HL-60 (cell line): ENCODE measurements at regions not wholly inside any gene's neighbourhood (a gene's known extent, or its start where the extent isn't known, plus 50 kb on each side); places are given as distances from the start of the nearest gene placed in this dataset.

Experiments used
- DNase-seq, 2 experiments: peaks; one replicate each; pipeline ENCODE4 v3.0.0-alpha.2; 2010 to 2020; ENCODE audit warnings: low read depth in 1 of 2, low spot score in 1 of 2
- H3K27ac ChIP-seq: fragments of 250-450 bp; sonication (Bioruptor Pico); replicated peaks from 2 replicates; pipeline ENCODE4 v1.5.1; 2020; ENCODE audit warnings: mild to moderate bottlenecking, moderate library complexity
- H3K27me3 ChIP-seq: fragments of 250-450 bp; sonication (Bioruptor Pico); 2 replicates; pipeline ENCODE4 v1.5.1; 2021; ENCODE audit warnings: mild to moderate bottlenecking, moderate library complexity; ENCODE audit not compliant: insufficient read depth, poor library complexity, severe bottlenecking
- H3K4me3 ChIP-seq: replicated peaks from 2 replicates; pipeline ENCODE4 v1.5.1; 2011; ENCODE audit warnings: mild to moderate bottlenecking, control low read depth, low read length; ENCODE audit not compliant: insufficient read depth
- GABPA ChIP-seq: IDR thresholded peaks from 2 replicates; pipeline ENCODE4 v1.6.1; 2012; ENCODE audit warnings: low read depth
- POLR2AphosphoS5 ChIP-seq: IDR thresholded peaks from 2 replicates; pipeline ENCODE4 v1.6.1; 2012; ENCODE audit warnings: low read depth
- SPI1 ChIP-seq: IDR thresholded peaks from 2 replicates; pipeline ENCODE4 v1.6.1; 2012; ENCODE audit warnings: low read depth, mild to moderate bottlenecking, borderline replicate concordance
- TF ChIP-seq, protein P1 (sequence below): IDR thresholded peaks from 2 replicates; pipeline ENCODE4 v1.6.1; 2012; ENCODE audit warnings: low read depth; ENCODE audit not compliant: insufficient replicate concordance
- TF ChIP-seq, protein P2 (sequence below): IDR thresholded peaks from one replicate; pipeline ENCODE4 v1.5.1; 2011; ENCODE audit warnings: low read length, control low read depth, inconsistent platforms; ENCODE audit not compliant: insufficient read depth

DNA sequence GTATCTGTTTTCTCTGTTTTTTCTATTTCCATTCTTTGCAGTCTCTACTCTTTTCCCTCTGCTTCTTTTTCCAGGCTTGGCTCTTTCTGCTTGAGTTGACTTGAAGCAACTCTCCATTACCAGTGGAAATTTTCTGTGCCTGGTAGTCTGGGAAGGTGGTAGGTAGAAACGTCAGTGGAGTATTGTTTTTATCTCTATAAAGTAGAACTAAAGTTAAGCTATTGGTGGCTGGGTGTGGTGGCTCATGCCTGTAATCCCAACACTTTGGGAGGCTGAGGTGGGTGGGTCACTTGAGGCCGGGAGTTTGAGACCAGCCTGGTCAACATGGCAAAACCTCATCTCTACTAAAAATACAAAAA is 438.1 kb upstream of the AR start:
- no peak overlapping the region for H3K4me3 ChIP-seq
- no peak for DNase-seq
- H3K27me3 ChIP-seq: no peaks in the 10 kb centered on the region
- no peak overlapping the region for H3K27ac ChIP-seq
- TF ChIP-seq POLR2AphosphoS5 (no peak), GABPA (no peak), SPI1 (no peak)
- TF ChIP-seq, protein P1, sequence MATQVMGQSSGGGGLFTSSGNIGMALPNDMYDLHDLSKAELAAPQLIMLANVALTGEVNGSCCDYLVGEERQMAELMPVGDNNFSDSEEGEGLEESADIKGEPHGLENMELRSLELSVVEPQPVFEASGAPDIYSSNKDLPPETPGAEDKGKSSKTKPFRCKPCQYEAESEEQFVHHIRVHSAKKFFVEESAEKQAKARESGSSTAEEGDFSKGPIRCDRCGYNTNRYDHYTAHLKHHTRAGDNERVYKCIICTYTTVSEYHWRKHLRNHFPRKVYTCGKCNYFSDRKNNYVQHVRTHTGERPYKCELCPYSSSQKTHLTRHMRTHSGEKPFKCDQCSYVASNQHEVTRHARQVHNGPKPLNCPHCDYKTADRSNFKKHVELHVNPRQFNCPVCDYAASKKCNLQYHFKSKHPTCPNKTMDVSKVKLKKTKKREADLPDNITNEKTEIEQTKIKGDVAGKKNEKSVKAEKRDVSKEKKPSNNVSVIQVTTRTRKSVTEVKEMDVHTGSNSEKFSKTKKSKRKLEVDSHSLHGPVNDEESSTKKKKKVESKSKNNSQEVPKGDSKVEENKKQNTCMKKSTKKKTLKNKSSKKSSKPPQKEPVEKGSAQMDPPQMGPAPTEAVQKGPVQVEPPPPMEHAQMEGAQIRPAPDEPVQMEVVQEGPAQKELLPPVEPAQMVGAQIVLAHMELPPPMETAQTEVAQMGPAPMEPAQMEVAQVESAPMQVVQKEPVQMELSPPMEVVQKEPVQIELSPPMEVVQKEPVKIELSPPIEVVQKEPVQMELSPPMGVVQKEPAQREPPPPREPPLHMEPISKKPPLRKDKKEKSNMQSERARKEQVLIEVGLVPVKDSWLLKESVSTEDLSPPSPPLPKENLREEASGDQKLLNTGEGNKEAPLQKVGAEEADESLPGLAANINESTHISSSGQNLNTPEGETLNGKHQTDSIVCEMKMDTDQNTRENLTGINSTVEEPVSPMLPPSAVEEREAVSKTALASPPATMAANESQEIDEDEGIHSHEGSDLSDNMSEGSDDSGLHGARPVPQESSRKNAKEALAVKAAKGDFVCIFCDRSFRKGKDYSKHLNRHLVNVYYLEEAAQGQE: no peak
- TF ChIP-seq, protein P2, sequence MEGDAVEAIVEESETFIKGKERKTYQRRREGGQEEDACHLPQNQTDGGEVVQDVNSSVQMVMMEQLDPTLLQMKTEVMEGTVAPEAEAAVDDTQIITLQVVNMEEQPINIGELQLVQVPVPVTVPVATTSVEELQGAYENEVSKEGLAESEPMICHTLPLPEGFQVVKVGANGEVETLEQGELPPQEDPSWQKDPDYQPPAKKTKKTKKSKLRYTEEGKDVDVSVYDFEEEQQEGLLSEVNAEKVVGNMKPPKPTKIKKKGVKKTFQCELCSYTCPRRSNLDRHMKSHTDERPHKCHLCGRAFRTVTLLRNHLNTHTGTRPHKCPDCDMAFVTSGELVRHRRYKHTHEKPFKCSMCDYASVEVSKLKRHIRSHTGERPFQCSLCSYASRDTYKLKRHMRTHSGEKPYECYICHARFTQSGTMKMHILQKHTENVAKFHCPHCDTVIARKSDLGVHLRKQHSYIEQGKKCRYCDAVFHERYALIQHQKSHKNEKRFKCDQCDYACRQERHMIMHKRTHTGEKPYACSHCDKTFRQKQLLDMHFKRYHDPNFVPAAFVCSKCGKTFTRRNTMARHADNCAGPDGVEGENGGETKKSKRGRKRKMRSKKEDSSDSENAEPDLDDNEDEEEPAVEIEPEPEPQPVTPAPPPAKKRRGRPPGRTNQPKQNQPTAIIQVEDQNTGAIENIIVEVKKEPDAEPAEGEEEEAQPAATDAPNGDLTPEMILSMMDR: no peak

DNA sequence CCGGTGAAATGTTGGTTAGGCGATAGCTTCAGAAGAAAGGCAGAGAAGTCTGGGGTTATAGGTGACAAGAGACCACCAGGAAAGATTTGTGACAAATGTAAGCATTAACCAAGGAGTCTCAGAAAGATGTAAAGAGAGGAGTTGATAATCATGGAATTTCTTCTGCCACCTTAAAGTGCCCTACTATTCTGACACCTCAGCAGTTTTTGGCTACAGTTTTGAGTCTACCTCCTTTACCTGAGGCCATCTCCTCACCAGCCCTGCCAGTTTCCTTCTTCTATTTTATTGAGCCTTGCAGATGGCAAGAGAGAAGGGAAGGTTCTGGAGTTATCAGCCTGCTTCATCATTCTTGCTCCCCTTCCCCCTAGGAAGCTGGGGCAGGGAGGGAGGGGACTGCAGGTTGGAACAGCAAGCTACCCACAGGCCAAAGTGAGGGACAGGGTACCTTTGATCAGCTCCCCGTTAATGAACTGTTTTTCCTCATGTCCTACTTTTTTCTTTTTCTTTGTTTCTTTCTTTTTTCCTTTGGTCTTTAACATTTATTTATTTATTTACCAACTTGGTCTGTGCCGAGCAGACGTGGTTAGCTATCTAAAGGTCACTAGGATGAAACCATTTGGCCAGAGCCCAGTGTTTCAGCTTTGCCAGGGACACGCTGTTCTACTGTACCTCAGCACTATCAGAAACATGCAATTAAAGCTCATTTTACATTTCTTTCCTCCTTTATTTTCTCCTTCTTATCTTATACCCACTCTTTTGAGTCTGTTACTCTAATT is 438.7 kb upstream of the AR start:
- no peaks in the 10 kb centered on the region for H3K27me3 ChIP-seq
- no peak overlapping the region for H3K4me3 ChIP-seq
- no peak for DNase-seq
- TF ChIP-seq SPI1: no peak
- H3K27ac ChIP-seq: no peak overlapping the region

DNA sequence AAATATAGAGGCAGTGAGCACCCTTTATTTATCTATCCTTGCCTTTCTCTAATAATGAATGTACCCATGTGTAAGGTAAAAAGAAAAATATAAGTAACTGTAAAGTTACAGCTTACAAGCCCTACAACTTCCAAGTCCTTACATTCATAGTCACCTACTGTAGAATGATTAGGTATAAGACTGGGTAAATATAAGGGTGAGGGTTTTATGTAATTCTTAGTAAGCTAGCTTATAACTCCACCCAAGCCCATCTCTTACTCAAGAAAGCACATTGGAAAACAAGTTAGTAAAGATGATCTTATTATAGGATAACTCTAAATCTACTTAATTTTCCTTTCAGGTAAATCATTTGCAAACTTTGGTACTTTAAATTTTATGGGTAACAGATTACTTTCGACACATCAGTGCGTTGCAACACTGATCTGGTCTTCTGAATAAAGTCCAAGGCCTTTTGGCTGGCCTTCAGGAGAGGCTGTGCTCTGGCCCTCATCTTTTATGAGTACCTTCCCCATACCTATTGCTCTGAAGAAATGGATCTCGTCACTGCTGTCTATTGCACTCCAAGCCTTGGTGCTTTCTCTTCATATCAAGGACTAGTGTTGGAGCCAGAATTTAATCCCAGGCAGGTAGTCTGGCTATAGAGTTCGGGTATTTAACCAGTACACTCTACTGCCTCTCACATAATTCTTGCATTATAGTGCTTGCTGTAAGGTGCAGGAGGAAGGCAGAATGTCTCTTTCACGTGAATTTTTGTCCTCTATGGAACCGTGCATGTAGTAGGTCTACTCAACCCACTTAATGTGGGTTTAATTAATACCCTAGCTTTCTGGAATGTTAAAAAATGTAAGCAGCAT is 443.6 kb upstream of the AR start:
- H3K4me3 ChIP-seq: no peak overlapping the region
- no peaks in the 10 kb centered on the region for H3K27me3 ChIP-seq
- no peak overlapping the region for H3K27ac ChIP-seq
- TF ChIP-seq, protein P2: no peak
- TF ChIP-seq SPI1: no peak
- no peak for TF ChIP-seq POLR2AphosphoS5
- TF ChIP-seq GABPA: no peak
- TF ChIP-seq, protein P1: no peak
- DNase-seq: no peak

DNA sequence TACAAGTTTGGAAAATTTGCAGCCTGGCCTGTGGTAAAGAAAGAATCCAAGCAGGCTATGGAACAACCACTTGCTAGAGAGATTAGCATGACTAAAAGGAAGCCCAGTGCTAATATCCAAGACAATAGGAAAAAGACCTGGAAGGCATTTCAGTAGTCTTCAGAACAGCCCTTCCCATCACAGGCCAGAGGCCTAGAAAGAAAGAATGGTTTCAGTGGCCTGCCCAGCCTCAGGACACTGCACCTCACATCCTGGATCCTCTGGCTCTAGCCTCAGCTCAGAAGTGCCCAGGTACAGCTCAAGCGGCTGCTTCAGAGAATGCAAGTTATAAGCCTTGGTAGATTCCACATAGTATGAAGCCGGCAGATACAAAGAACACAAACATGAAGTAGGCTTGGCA is 449.8 kb upstream of the AR start:
- TF ChIP-seq GABPA: no peak
- TF ChIP-seq, protein P1: no peak
- TF ChIP-seq, protein P2: no peak
- H3K27me3 ChIP-seq: no peaks in the 10 kb centered on the region
- no peak overlapping the region for H3K27ac ChIP-seq
- no peak for DNase-seq
- no peak overlapping the region for H3K4me3 ChIP-seq
